ENCODE measurements at regions not wholly inside any gene's neighbourhood (a gene's known extent, or its start where the extent isn't known, plus 50 kb on each side); places are given as distances from the start of the nearest gene placed in this dataset.

GRCh38 chr6:156420172-156420993 lies 356.8 kb upstream of the ARID1B start (continued):
- TF ChIP-seq ZNF462 (CRISPR knock-in tag; IDR thresholded peaks at IDR 0.05) (no peak), EZH2phosphoT487 (IDR thresholded peaks at IDR 0.05; ENCODE audit: unreplicated experiment) (no peak), ZNF331 (CRISPR knock-in tag; IDR thresholded peaks at IDR 0.05; ENCODE audit: low read depth) (no peak), CTCF (conservative IDR thresholded peaks at IDR 0.05; ENCODE audit: low read depth in 2 of 2) (no peak), ZNF114 (CRISPR knock-in tag; IDR thresholded peaks at IDR 0.05) (no peak), POLR2AphosphoS5 (IDR thresholded peaks at IDR 0.05; ENCODE audit: low read depth) (no peak), NANOG (IDR thresholded peaks at IDR 0.05; ENCODE audit: borderline replicate concordance) (no peak), CREB1 (CRISPR knock-in tag; IDR thresholded peaks at IDR 0.05; ENCODE audit: low read depth) (no peak), REST (IDR thresholded peaks at IDR 0.05; ENCODE audit: unreplicated experiment) (no peak), JUNB (IDR thresholded peaks at IDR 0.05; ENCODE audit: unreplicated experiment) (no peak), EZH2 (IDR thresholded peaks at IDR 0.05; ENCODE audit: low read depth, unreplicated experiment) (no peak)

All from GM23338 (cell line).